Endodermal cell (in vitro differentiated cells): ENCODE measurements at regions not wholly inside any gene's neighbourhood (a gene's known extent, or its start where the extent isn't known, plus 50 kb on each side); places are given as distances from the start of the nearest gene placed in this dataset.

Experiments used
- DNase-seq: peaks from one replicate; pipeline ENCODE4 v3.0.0-alpha.2; 2017
- H3K27ac ChIP-seq: 2 replicates; pipeline ENCODE4 v1.5.1; 2013; ENCODE audit warnings: mild to moderate bottlenecking, low read depth, low read length, moderate library complexity
- H3K27me3 ChIP-seq: 2 replicates; pipeline ENCODE4 v1.6.1; 2013; ENCODE audit warnings: mild to moderate bottlenecking, low read length, moderate library complexity; ENCODE audit not compliant: insufficient read depth, control insufficient read depth, poor library complexity, severe bottlenecking
- H3K36me3 ChIP-seq: 2 replicates; pipeline ENCODE4 v1.7.0; 2013; ENCODE audit warnings: mild to moderate bottlenecking, low read length, moderate library complexity; ENCODE audit not compliant: control insufficient read depth, insufficient read depth
- H3K4me1 ChIP-seq: one replicate; pipeline ENCODE4 v1.7.0; 2013; ENCODE audit warnings: low read length; ENCODE audit not compliant: control insufficient read depth, insufficient read depth
- H3K4me3 ChIP-seq: 2 replicates; pipeline ENCODE4 v1.5.1; 2013; ENCODE audit warnings: mild to moderate bottlenecking, low read length, moderate library complexity
- H3K9ac ChIP-seq: 2 replicates; pipeline ENCODE4 v1.6.1; 2013; ENCODE audit warnings: mild to moderate bottlenecking, low read length, moderate library complexity; ENCODE audit not compliant: poor library complexity, severe bottlenecking; ENCODE audit errors: extremely low read depth
- H3K9me3 ChIP-seq: 2 replicates; pipeline ENCODE4 v1.6.1; 2013; ENCODE audit warnings: mild to moderate bottlenecking, low read length, moderate library complexity; ENCODE audit not compliant: control insufficient read depth
- H3K27ac Mint-ChIP-seq: 2 replicates; pipeline ENCODE4 v1.8.0; 2020; ENCODE audit warnings: mixed read lengths
- H3K27me3 Mint-ChIP-seq: 2 replicates; pipeline ENCODE4 v1.8.0; 2021; ENCODE audit warnings: mild to moderate bottlenecking, mixed read lengths; ENCODE audit not compliant: insufficient read depth
- H3K36me3 Mint-ChIP-seq: 2 replicates; pipeline ENCODE4 v1.8.0; 2020; ENCODE audit warnings: low read depth, mixed read lengths
- H3K4me1 Mint-ChIP-seq: 2 replicates; pipeline ENCODE4 v1.8.0; 2020; ENCODE audit warnings: mixed read lengths
- H3K4me3 Mint-ChIP-seq: 2 replicates; pipeline ENCODE4 v1.8.0; 2020; ENCODE audit warnings: mild to moderate bottlenecking, moderate library complexity, mixed read lengths
- H3K9me3 Mint-ChIP-seq: 2 replicates; pipeline ENCODE4 v1.8.0; 2020; ENCODE audit warnings: mild to moderate bottlenecking, mixed read lengths
- CTCF ChIP-seq: fragments of 200-600 bp; sonication (generic); conservative IDR thresholded peaks from 2 replicates; pipeline ENCODE4 v1.5.0; 2021; ENCODE audit warnings: antibody characterized with exemption, mild to moderate bottlenecking
- WGBS, 2 experiments: methylation state at CpG; one replicate each; pipeline versions ENCODE4 v1.1.5 to v1.1.7; 2013; ENCODE audit warnings: missing lambda C conversion rate in 2 of 2, mixed read lengths in 1 of 2; ENCODE audit not compliant: insufficient coverage in 1 of 2, insufficient read length in 1 of 2; 5-methylcytosine and 5-hydroxymethylcytosine counted together

GRCh38 chr20:22339091-22339881, 245.1 kb downstream of the FOXA2 start:
- H3K36me3 ChIP-seq, result no peaks in the 10 kb centered on the region
- no peaks in the 10 kb centered on the region for H3K27me3 ChIP-seq
- TF ChIP-seq CTCF, result peak; percentile 95
- Mint-ChIP-seq H3K36me3 (no peaks in the 10 kb centered on the region), H3K27ac (no peak overlapping the region), H3K9me3 (no peaks in the 10 kb centered on the region), H3K4me1 (peaks cover 15% of the 10 kb centered on the region), H3K4me3 (no peak overlapping the region), H3K27me3 (no peaks in the 10 kb centered on the region)
- no peaks in the 10 kb centered on the region for H3K4me1 ChIP-seq
- no peak overlapping the region for H3K4me3 ChIP-seq
- peak; percentile 80 for DNase-seq
- no peak overlapping the region for H3K9ac ChIP-seq
- 32 to 41% methylated on average over 9 to 12 of the region's 12 CpGs for WGBS, 2 experiments
- no peak overlapping the region for H3K27ac ChIP-seq
- H3K9me3 ChIP-seq, result no peaks in the 10 kb centered on the region

GRCh38 chr20:22338140-22338708, 246.1 kb downstream of the FOXA2 start:
- 59 to 100% methylated on average over 2 to 3 of the region's 6 CpGs for WGBS, 2 experiments
- Histone ChIP-seq H3K9me3 (no peaks in the 10 kb centered on the region), H3K4me1 (no peaks in the 10 kb centered on the region), H3K36me3 (no peaks in the 10 kb centered on the region), H3K27ac (no peak overlapping the region), H3K27me3 (peaks cover 9% of the 10 kb centered on the region), H3K9ac (no peak overlapping the region), H3K4me3 (no peak overlapping the region)
- TF ChIP-seq CTCF, result no peak
- peaks cover 9% of the 10 kb centered on the region for H3K27me3 Mint-ChIP-seq
- H3K4me1 Mint-ChIP-seq, result peaks cover 15% of the 10 kb centered on the region
- no peaks in the 10 kb centered on the region for H3K36me3 Mint-ChIP-seq
- no peaks in the 10 kb centered on the region for H3K9me3 Mint-ChIP-seq
- H3K4me3 Mint-ChIP-seq, result no peak overlapping the region
- no peak overlapping the region for H3K27ac Mint-ChIP-seq
- no peak for DNase-seq

- Mint-ChIP-seq H3K4me3 (no peak overlapping the region), H3K36me3 (no peaks in the 10 kb centered on the region), H3K4me1 (peaks cover 15% of the 10 kb centered on the region), H3K27ac (no peak overlapping the region), H3K27me3 (peaks cover 29% of the 10 kb centered on the region), H3K9me3 (no peaks in the 10 kb centered on the region)
- no peak overlapping the region for H3K9ac ChIP-seq
- no peaks in the 10 kb centered on the region for H3K9me3 ChIP-seq
- H3K27ac ChIP-seq, result no peak overlapping the region
- H3K27me3 ChIP-seq, result peaks cover 34% of the 10 kb centered on the region
- 73 to 100% methylated on average over 1 to 4 of the region's 4 CpGs for WGBS, 2 experiments
- H3K4me1 ChIP-seq, result no peaks in the 10 kb centered on the region
- TF ChIP-seq CTCF, result no peak
- no peak overlapping the region for H3K4me3 ChIP-seq
- no peaks in the 10 kb centered on the region for H3K36me3 ChIP-seq
- no peak for DNase-seq
Observed at GRCh38 chr20:22335210-22335609, 249.2 kb downstream of the FOXA2 start.
